ENCODE measurements at regions not wholly inside any gene's neighbourhood (a gene's known extent, or its start where the extent isn't known, plus 50 kb on each side); places are given as distances from the start of the nearest gene placed in this dataset.

DNA sequence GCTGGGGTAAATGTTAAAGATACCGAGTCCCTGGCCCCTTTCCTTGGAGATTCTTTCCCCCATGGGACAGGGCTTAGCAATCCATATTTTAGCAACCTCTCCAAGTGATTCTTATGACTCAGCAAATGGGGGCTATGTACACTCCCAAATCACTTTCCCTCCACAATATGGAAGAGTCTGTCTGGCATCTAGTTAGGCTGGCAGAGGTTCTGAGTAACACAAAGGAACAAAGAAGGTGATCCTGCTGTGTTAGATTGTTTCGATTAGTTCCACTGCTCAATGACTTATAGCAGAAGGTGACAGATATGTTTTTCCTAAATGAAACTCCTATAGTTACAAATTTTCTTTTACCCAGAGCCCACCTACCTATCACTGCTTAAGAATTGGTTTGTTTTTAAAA lies 154.0 kb upstream of the SYT13 start:
- DNase-seq (ENCODE audit: low read depth), result no peak

DNA sequence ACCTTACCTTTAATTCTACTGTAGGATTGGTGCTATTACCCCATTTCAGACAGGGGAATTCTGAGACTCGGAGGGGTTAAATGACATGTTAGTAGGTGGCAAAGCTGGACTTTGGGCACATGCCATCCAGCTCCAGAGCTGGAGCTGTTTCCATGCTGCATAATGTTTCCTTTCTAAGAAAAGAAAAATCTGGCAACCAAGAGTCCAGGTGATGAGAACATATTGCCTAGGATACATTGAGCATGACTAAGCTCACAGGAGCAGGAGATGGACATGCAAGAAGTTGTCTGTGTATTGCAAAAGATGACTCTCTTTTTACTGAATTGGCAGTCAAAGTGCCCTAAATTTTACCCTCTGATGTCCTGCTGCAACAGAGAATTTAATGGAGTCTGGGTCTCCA lies 150.8 kb upstream of the SYT13 start:
- no peak for DNase-seq (ENCODE audit: low read depth)

DNA sequence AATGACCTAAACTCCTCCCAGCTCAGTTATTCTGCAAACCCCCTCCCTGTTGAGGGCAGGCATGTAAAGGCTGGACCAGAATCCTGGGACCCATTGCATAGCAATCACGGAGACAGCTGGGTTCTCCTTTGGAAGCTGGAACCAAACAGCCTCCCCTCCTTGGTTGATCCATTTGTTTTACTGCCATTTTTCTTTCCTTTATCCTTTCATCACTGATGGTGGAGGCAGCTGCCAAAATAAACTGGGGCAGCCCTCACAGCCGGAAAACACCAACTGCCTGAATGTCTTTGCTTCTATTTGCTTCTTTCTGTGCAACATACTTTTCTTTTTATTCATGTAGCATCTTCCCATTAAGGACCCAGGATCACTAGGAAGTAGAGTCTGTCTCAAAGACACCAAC lies 150.0 kb upstream of the SYT13 start:
- DNase-seq (ENCODE audit: low read depth), result no peak

DNA sequence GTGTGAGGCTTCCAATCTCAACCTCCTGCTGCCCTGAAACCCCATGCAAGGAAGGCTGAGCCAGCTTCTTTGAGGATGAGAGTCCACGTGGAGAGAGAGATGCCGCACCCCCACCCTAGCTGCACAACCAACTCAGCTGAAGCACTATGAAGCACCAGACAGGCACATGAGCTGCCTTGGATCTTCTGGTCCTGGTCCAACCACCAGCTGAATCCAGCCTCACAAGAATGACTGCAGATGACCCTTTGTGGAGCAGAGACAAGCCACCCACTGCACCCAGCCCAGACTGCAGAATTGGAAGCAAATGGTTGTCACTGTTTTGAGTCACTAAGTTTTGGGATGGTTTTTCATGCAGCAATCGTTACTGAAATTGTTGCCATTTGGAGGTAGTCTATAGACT lies 149.6 kb upstream of the SYT13 start:
- DNase-seq (ENCODE audit: low read depth), result no peak

DNA sequence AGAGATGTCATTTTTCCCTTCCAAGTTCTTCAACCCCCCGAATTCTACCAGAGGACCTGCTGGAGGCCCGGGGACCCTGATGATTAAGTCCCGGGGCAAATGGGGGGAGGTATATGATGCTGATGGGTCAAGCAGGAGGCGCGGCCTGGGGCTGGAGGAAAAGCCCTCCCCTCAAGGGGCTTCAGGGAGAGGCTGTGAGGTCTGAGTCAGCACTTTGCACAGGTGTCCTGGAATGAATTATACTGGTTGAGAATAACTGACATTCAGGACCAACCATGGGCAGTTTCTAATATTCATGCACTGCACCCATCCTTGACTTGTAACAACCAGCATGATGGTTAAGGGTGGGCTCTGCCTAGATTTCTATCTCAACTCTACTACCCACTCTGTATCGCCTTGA lies 146.8 kb upstream of the SYT13 start:
- DNase-seq (ENCODE audit: low read depth), result no peak

DNA sequence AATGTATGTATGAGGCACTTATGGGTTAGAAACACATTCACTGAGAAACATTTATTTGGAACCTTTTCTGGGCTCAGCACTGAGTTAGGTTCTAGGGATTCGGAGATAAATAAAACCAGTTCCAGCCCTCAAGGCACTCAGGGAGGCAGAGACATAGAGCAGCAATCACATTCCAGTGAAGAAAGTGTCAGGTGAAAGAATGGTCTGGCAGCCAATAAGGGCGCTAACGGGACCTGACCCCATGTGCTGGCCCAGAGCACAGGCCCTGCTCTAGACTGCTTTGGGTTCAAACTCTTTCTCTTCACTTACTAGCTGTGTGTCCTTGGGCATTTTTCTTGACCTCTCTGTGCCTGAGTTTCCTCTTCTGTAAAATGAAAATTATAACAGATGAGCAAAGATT lies 146.0 kb upstream of the SYT13 start:
- DNase-seq (ENCODE audit: low read depth), result no peak

DNA sequence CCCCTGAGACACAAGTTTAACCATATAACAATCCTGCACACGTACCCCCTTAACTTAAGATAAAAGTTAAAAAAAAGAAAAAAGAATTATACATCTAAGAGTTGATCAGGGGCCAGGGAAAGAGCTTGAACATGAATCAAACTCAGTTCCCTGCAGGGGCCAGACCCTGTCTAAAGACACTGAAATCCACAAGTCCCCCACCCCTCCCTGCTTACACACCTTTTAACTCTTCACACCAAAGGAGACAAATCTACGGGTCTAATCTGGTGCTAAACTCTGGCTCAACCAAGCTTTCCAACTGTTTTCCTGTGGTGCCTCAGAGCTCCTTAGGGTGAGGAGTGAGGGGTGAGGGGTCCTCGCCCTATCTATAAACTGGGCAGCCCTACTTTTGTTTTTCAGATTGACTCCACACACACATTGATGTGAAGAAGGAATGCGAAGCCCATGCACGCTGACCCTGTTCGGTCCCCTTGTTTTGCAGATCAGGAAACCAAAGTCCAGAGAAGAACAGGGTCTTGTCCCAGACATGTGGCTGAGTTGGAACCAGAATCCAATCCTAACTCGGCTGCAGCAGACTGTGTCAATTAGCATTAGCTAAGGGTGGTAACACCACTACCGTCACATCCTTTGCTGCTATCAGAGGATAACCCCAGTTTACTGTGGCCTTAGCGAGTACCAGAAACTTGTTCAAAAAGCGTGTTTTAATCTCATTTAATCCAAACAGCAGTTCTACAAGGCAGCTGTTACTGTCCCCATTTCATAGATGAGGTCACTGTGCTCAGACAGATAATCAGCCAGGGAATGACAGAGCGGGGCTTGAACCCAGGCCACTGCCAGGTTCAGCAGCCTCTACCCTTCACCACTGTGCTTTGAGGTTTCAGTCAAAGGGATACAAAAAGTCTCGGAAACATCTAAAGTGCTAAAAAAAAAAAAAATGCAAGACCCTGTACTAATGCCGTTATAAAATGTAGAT lies 145.2 kb upstream of the SYT13 start:
- no peak for DNase-seq (ENCODE audit: low read depth)

DNA sequence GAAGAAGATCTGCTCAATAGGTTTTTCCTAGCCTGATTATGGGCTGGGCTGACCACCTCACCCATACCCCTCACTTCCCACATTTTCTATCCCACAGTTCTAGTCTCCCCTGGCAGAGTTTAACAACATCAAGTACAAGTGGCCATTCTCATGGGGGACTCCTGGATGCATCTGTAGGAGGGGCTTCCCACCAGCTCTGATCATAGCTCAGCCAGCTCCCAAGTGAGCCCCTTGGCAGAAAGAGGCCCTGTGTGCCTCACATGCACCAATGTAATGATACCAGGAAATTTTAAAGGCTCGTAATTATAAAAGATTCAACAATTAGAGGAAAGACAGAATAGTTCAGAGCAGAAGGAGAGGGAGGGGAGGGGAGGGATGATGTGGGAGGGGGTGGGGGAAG lies 144.2 kb upstream of the SYT13 start:
- DNase-seq (ENCODE audit: low read depth), result no peak

DNA sequence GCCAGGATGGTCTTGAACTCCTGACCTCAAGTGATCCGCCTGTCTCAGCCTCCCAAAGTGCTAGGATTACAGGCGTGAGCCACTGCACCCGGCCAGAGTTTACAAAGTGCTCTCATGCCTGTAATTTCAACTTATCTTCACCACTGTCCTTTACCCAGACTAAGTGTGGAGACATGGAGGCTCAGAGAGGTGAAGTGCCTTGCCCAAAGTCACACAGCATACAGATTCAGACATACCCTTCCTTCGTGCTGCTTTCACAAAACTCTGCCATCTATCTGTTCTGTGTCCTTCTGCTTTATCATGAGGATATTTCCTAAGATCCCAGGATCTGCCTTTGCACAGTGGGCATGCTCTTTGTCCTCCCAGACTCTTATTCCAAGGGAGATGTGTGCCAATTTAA lies 143.6 kb upstream of the SYT13 start:
- no peak for DNase-seq (ENCODE audit: low read depth)

DNA sequence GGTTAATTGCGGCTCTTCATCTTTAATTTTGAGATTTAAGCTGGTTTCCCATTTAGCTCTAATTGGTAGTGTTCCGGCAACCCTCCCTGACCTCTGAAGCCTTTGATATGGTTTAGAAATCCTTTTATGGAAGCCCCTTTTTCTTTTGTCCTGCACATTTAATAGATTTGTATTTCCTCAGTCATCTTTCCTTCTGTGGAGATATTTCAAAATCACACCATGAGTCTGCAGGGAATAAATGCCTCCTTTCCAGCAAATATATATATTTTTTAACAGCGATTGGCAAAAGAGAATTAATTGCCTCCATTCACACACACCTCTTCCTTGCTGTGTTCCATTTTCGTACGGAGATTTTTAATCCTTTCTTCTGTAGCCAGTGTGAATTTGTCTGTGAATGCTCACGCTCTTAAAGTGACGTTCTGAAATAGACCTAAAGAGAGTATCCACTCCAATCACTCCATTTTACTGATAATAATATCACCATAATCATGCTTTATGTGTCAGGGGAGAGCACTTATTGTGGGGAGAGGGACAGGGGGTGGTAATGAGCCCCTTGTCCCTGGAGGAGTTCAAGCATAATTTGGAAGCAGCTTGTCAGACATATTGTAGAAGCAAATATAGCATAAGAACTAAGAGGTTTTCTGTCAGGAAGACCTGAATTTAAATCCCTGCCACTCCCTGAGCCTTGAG lies 142.5 kb upstream of the SYT13 start:
- no peak for DNase-seq (ENCODE audit: low read depth)

DNA sequence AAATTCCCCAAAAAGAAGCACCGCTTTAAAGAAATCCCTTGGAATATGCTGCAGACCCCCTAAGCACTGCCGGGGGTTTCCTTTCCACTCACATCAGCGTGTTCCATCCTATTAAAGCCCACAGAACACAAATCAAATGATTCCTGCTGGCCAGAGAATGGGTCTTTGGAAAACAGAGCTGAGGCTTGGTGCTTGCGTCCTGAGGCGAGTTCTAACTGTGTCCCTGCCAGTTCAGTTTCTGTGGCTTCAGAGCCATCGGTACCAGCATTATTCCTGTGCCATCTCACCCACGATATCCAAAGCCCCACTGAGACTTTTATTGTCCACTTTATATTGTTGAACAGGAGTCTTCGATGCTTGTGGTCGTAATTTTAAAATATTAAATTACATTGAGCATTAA lies 142.0 kb upstream of the SYT13 start:
- no peak for DNase-seq (ENCODE audit: low read depth)

DNA sequence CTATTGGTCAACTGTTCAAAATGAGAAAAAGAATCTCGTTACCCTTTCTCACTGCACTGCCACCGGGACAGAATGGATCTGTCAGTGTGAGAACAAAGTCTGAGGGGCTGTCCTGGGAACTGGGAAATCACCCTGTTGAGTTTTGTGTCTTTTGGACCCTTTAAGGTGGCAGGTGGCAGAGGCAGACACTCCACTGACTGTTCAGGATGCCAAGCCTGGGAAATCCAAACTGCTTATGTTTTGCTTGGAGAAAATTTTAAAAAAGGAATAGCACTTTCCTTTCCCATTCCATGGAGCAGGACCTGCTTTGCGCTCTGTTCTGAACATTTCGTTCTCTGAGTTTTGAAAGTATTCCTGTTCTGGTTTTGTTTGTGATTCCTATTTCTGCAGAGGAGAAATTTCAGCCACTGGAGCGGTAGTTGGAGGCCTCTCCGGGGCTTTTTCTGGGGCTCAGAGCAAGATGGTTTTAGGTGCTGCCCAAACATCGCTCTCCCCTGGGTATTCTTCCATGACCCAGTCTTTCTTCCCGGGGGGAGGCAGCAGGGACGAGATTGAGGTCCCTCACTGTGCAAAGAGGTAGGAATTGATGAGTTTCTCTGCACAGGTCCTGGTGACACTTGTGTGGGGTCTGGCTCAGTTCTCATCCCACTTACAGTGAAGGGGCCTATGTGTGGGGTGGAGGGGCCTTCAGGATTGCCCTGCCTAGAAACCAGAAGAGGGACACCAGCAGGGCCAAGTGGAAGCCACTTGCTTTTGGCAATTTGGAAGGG lies 138.5 kb upstream of the SYT13 start:
- DNase-seq (ENCODE audit: low read depth), result no peak

DNA sequence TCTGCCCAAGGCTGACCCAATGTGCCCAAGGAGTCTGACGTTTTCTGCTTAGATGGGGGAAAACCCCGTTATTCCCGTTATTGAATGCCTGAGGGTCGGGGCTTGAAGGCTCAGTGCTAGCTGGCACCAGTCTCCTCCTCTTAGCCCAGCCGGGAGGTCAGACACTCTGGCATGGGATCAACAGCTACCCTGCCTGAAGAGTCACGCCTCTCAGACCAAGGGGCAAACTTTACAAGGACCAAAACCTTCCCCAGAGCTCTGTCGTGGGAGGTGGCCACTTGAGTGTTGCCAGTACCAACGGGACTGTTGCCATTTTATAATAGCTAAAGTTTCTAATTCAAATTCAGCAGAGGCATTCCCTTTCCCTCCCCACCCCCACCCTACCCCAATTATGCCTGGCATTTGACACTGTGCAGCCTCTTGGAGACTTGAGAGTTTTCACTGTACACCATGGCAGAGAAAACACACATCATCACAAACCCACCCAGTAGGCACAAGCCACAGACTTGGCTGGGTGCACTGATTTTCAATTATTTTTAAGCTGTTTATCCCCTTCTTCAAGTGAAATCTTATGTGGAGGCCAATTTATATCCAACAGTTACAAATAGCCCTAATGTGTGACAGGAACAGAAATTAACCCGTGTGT lies 137.5 kb upstream of the SYT13 start:
- no peak for DNase-seq (ENCODE audit: low read depth)

DNA sequence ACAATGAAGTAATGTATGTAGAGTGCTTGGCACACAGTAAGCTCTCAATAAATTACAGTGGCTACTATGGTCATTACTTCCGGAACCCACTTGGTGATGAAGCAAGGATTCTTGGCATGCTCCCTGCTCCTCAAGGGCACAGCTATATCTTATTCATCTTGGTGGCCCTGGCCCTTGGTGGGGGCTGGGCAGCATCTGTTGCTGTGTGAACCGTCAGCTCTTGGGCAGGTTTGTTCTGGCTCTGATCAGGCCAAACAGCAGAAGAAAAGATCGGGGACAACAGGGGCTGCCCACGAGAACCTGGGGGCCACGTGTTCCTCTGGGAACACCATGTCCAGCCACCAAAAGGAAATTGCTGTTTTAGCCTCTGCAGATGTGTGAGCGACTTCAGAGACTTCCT lies 136.9 kb upstream of the SYT13 start:
- DNase-seq (ENCODE audit: low read depth), result no peak

DNA sequence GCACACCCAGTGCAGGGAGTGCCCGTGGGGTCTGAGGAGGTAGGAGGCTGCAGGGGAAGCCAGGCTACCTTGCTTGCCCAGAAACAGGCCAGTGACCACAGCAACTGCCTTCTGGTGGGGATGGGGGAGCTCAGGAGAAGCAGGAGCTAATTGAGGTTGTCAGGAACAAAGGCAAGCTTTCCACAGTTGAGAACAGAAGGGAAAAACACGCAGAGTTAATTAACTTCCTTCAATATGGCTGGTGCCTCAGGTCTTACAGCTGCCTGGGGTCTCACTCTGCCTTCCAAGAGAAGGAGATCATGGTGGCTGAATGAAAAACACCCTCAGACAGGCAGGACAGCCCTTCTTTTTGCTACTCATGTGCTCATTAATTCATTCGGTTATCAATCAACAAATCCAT lies 127.9 kb upstream of the SYT13 start:
- no peak for DNase-seq (ENCODE audit: low read depth)

DNA sequence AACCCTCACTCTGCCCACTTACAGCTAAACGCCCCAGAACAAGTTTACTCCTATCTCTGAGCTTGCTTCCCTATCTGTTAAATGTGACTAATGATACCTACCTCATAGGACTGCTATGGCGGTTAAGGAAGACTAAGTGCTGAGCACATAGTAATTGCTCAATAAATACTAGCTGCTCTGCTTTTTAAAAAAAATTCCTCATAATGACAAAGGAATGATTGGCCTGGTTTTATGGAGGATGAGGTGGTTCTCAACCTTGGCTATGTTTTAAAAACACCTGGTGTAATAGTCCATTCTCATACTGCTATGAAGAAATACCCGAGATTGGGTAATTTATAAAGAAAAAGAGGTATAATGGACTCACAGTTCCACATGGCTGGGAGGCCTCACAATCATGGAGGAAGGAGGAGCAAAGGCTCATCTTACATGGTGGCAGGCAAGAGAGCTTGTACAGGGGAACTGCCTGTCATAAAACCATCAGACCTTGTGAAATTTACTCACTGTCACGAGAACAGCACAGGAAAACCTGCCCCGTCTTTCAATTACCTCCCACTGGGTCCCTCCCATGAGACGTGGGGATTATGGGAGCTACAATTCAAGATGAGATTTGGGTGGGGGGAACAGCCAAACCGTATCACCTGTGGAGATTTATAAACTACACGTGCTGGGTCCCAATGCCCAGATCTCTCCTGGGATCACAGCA lies 127.2 kb upstream of the SYT13 start:
- DNase-seq (ENCODE audit: low read depth), result no peak

DNA sequence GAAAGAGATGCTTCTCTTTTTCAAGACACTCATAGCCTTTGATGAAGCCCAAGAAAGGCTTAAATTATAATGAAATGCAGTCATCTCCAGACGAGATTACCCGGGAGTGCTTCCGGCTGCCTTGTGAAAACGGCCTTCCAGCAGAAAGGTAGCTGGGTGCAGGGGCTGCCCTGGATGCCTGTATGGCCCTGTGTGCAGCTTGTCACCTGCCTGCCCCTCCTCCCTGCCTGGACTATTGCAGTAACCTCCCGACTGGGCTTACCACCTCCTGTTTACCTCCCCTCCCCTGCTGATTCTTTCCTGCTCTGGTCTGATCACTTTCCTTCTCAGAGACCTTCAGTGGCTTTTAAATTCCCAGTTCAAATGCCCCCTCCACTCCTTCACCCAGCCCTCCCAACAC lies 126.4 kb upstream of the SYT13 start:
- DNase-seq (ENCODE audit: low read depth), result no peak

DNA sequence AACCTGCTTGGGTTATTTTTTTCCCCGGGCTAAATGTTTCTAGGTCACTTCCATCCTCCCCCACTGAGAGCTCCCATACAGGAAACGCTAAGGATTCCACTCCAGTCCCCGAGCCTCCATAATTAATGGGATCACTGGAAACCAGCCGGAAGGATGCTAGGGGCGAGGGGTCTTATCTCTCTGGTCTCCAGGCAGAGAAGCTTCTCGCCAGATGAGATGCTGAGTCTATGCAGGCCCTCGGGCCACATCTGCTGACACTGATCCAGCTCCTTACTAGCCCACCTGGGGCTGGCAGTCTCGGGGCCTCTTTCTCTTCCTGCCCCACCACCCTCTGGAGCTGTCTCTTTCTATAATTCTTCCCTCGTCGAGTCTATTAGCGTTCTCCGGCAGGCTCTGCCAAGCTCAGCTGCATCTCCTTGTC lies 125.9 kb upstream of the SYT13 start:
- DNase-seq (ENCODE audit: low read depth), result no peak

DNA sequence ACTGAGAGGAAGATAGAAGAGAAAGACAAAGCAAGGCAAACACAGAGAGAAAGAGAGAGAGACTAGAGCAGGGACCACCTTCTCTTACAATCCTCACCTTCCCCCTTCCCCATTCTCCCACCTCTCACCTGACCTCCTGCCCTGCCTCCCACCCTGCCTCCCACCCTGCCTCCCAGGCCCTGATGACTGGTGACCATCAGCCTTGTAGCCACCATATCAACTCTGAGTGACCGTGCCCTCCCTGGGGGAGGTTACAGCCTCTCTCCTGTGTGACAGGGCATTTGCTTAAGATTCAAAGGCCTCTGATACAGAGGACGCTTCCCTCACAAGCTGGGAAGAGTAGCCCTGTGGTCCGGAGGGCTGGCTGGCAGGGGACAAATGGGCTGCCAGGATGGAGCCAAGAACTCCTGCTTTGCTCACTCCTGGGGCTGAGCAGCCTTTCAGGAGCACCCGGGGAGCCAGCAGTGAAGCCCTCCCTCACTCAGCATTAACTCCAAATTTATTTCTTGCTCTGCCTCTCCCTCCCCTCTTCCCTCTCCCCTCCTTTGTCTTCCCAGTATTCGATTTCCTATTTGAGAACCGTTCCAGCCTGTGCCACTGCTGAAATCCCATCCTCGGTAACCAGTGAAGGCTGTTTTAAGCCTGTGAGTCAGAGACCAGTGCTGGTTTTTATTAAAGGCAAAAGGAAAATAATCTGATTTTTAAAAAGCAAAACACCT lies 125.2 kb upstream of the SYT13 start:
- no peak for DNase-seq (ENCODE audit: low read depth)

DNA sequence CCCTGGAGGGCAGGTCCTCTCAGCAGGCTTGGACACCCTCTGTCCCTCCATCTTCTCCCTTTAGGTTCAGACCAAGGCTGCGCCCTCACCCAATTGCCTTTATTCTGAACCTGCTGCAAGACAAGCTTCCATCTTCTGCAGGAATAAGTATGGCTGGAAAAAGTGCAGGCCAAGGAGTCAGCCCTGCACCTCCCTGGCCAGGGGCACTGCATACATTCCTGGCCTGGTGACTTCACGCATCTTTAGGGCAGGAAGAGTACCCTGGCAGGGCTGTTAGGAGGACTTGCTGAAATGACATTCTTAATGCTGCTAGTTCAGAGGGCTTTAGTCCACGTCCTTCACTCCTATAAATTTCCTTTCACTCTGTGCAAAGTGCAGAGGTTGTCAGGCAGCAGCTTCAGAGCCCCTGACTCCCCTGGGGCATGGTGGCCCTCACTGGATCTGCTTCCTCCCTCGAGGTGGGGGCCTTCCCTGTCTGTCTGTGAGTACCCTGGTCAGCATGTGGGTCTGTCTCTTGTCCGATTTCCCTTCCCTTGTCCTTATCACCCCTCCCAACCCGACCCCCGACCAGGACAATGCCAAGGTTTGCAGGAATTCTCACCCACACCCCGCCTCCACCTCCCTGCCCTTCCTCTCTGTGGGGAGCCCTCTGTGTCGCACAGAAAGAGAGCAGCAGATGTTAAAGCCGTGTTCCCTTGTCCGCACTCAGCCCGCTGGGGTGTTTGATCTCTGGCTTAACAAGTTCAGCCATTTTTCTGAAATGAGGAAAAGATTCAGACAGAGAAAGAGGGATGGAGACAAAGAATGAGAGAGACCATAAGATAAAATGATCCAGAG lies 124.5 kb upstream of the SYT13 start:
- no peak for DNase-seq (ENCODE audit: low read depth)
